ENCODE measurements at regions not wholly inside any gene's neighbourhood (a gene's known extent, or its start where the extent isn't known, plus 50 kb on each side); places are given as distances from the start of the nearest gene placed in this dataset.

- DNase-seq, result no peak
Observed at GRCh38 chr1:2935751-2936390, 85.4 kb upstream of the ACTRT2 start.

- no peak for DNase-seq
Observed at GRCh38 chr1:2936559-2937515, 84.4 kb upstream of the ACTRT2 start.

DNA sequence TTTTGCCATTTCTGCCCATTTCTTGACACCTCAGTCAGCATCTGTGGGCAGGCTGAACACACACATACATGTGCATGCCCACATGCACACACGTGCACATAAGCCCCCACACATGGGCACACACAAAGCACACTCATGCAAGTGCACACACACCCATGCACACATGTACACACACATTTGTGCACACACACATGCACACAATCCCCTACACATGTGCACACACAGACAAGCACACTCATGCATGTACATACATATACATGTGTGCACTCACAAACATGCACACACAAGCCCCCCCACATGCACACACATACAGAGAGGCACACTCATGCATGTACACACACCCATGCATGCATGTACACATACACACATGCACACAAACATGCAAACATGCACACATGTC lies 83.5 kb upstream of the ACTRT2 start:
- DNase-seq, result no peak

DNA sequence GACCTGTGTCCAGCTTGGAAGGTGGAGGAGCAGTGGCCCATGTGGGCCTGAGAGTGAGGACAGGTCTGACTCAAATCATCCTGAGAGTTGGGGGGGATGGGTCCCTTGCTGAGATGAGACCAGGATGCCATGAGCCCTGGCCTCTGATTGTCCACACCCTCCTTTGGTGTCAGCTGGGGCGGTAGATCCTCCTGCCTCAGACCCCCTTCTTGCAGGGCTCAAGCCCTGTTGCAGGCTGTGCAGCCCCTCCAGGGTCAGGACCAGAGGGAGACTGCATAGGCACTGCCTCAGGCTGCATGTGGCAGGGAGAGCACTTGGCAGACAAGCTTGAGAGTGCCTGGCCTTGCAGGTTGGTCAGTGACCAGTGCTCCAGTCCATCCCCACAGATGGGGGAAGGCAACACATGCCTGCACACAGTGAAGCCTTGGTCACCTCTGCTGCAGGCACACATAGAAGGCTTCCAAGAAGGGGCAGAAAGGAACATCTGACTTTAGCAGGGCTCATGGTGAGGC lies 82.2 kb upstream of the ACTRT2 start:
- no peak for DNase-seq

DNA sequence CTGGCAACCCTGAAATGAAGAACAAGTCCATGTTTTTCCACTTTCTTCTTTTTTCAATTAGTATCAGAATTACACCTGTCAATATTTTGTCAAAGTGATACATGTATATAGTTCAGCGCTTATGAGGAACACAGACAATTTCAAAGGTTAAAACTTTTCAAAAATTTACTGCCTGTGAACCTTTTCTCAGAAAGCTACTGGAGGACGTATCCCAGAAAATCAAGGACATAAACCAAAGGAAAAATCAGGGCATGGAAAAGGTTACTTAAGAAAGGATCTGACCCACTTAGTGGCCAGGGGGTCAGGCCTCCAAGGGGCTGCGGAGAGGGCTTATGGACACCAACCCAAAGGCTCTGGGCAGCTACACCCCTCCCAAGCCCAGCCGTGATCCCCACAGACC lies 81.1 kb upstream of the ACTRT2 start:
- DNase-seq, result no peak

- no peak for DNase-seq
Observed at GRCh38 chr1:2941040-2941439, 80.2 kb upstream of the ACTRT2 start.

DNA sequence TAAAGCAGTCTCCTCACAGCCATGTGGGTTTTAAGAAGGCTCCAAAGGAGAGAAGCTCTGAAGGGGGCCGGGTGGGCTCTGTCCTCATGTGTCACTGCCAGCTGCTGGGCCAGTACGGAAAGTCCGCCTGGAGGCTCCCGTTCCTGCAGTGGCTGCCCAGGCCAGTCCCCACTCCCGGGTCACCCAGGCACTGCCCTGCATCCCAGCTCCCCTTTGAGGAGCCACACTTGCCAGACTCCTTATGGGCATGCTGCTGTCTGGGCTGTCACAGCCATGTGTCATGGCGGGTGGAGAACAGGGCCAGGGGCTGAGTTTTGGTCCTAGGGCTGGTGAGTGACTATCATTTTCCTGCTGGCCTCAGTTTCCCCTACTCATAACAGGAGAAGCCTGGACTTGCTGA lies 79.4 kb upstream of the ACTRT2 start:
- DNase-seq, result no peak

- DNase-seq, result no peak
Observed at GRCh38 chr1:2942410-2942809, 78.9 kb upstream of the ACTRT2 start.

DNA sequence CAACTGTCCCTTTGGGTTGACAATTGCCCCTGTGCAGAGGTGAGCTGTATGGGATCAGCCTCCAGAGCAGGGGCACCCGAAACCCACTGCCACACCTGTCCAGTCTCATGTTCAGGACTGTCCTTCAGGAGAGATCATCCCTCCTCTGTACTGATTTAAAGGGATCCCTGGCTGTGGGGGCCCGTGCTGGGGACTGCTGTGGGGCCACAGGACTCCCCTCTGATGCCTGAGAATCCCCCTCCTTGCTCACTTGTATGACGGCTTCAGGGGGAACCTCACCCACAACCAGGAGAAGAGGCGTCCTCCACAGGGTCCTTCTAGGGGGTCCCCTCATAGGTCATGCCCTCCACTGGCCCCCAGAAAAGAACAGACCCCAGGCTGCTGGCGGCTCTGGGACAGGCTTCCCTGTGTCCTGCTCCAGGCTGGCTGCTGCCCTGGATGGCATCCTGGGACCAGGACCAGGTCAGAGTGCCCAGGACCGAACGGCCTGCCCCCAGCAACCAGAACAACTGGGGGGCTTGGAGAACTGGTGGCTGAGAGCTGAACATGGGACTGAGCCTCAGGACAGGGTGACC lies 77.5 kb upstream of the ACTRT2 start:
- DNase-seq, result no peak

- DNase-seq, result no peak
Observed at GRCh38 chr1:2944705-2945104, 76.6 kb upstream of the ACTRT2 start.

- no peak for DNase-seq
Observed at GRCh38 chr1:2945821-2946231, 75.4 kb upstream of the ACTRT2 start.

DNA sequence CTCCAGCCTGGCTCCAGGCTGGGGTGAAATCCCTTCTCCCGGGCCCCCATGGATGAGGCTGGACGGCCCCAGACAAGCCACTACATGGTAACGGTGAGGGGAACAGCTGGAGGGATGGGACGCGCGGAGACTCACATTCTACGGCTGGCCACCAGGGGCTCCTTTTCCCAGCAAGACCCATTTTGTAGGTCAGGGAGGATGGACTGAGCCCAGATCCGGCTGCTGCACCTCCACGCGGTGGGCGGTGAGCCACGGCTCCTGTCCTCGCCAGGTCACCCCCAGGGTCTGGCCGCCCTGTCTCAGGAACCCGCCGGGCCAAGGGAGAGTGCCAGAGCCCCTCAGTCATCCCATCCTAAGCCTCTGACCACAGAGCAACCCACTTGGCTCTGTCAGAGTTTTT lies 75.0 kb upstream of the ACTRT2 start:
- DNase-seq, result no peak

DNA sequence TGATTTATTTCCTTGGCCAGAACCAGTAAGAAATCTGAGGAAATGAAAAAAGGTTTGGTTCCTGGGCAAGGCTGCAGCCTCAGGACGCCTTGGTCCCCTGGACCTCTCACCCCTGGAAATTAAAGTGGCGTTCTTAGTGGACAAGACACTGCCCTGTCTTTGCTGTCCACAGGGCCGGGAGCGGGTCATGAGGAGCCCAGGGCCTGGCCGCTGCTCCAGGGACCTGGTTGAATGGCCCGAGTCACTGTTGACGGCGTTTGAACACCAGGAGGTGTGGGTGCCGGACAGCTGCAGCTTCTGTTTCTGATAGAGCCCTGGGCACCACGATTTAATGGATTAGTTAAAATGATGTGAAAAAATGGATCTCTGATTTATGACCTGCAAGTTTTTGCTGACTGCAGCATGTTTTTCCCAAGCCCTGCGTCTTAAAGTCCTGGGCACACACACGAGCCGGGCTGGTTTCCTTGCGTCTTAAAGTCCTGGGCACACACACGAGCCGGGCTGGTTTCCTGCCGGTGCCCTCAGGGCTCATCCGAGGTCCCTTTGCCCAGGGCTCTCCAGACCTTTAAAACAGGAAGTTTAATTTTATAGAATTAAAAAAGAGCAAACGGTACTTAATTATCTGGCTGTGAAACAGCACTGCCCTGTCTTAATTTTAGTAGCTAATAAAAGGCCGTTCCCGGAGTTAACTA lies 74.1 kb upstream of the ACTRT2 start:
- DNase-seq, result no peak

- DNase-seq, result no peak
Observed at GRCh38 chr1:2948001-2948750, 73.1 kb upstream of the ACTRT2 start.

DNA sequence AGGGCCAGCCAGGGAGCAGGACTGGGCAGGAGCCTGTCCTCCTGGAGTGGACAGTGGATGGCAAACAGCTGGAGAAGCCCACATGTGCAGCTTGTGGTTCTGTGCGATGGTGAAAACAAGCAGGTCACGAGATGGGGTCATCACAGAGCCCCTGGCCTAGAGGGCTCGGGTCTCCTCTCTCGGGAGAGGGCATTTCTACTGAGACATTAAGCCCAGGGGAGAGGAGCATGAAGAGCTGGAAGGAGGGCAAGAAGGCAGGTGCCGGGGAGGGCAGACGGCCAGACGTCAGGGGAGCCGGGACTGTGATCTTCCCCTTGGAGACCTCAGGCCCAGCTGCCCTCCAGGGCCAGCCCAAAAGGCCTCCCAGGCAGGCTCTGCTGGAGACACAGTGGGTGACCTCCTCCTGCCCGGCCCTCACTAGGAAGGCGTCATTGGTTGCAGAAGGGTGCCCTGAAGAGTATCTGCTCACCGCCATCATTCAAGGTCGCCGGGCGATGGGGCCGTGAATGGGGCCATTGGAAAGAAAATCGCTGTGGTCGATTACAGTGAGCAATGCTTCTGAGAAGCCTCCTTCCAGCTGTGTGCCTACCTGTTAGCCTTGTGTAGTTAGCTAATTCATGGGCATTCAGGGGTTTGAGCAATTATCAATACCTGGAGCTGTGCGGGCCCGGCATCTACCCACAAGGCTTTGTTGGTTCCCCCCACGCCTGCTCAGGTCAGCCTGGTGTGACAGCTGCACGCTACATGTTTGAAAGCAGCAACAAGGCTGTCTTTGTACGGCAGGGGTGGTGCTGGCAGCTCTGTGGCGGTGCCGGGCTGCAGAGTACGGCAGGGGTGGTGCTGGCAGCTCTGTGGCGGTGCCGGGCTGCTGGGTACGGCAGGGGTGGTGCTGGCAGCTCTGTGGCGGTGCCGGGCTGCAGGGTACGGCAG lies 72.3 kb upstream of the ACTRT2 start:
- no peak for DNase-seq

GRCh38 chr1:2949966-2950925 lies 71.0 kb upstream of the ACTRT2 start:
- no peak for DNase-seq

DNA sequence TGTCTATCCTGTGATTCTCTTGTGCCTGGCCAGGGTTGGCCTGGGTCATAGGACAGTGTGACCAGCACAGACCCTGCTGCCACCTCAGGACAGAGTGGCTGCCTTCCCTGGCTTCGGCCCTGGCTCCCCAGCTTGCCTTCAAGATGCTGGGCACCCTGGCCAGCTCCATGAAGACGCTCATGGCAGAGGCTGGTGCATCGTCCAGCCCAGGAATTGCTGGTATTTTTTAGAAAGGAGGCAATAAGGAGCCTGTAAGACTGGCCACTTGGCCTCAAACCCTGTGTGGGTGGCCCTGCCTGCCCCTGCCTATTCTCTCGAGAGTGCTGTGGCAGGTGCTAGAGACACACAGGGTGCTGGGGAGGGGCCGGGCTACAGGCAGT lies 70.4 kb upstream of the ACTRT2 start:
- DNase-seq, result no peak

DNA sequence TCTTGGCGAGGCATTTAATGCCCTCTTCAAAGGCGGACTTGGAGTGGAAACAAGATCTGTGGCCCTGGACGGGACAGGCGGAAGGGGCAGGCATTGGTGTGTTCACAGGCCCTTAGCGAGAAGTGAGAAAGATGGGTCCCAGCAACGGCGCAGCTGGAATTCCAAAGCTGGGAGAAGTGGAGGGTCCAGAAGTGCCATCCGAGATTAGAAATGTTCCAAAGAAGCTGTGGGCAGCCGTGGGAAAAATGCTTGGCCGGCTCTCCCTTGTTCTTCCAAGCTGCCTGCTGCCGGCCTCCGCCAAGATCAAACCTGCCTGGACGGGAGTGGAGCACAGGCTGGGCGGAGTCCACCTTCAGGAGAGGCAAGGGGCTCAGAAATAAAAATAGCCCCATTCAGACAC lies 69.4 kb upstream of the ACTRT2 start:
- no peak for DNase-seq

- no peak for DNase-seq
Observed at GRCh38 chr1:2952371-2952770, 68.9 kb upstream of the ACTRT2 start.

DNA sequence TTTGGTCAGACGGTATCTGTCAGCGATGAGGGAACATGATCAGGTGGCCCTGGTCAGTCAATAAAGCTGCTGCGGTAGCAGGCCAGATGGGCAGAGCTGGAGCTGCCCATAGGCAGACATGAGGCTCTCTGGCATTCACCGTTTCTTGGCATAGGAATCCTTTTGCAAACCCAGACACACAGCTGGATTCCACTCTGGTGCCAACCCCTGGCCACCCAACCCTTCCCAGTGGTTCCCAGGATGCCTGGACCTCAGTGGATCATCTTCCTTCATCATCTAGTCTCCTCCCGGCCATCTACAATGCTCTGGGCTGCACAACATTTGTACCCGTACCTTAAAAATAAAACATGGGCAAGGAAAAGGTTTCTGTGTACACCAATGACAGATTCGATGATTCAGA lies 68.3 kb upstream of the ACTRT2 start:
- DNase-seq, result no peak

All from activated T-cell treated with anti-CD3 and anti-CD28 coated beads for 4 hours (primary cell).